Liver (tissue), 3 donors: ENCODE measurements at regions not wholly inside any gene's neighbourhood (a gene's known extent, or its start where the extent isn't known, plus 50 kb on each side); places are given as distances from the start of the nearest gene placed in this dataset.

Experiments used
- ATF3 ChIP-seq: IDR thresholded peaks from 2 replicates; pipeline ENCODE4 v1.6.1; 2016; ENCODE audit warnings: antibody characterized with exemption
- CTCF ChIP-seq: fragments of 150-350 bp; IDR thresholded peaks from 2 replicates; pipeline ENCODE4 v1.5.1; 2017; ENCODE audit warnings: improper control_type of control experiment, low read depth, low read length; ENCODE audit not compliant: missing input control
- FOXA1 ChIP-seq: IDR thresholded peaks from 2 replicates; pipeline ENCODE4 v1.6.1; 2016; ENCODE audit warnings: antibody characterized with exemption
- MAX ChIP-seq: IDR thresholded peaks from 2 replicates; pipeline ENCODE4 v1.6.1; 2016; ENCODE audit warnings: antibody characterized with exemption
- RAD21 ChIP-seq, 2 donors: IDR thresholded peaks; 2 replicates each; pipeline ENCODE4 v1.6.1; 2016; ENCODE audit warnings: antibody characterized with exemption in 2 of 2, mild to moderate bottlenecking in 2 of 2
- SP1 ChIP-seq: IDR thresholded peaks from 2 replicates; pipeline ENCODE4 v1.6.1; 2018; ENCODE audit warnings: antibody characterized with exemption, mild to moderate bottlenecking
- TAF1 ChIP-seq: conservative IDR thresholded peaks from 2 replicates; pipeline ENCODE4 v1.6.1; 2016; ENCODE audit warnings: antibody characterized with exemption, mild to moderate bottlenecking
- ZBTB33 ChIP-seq: IDR thresholded peaks from 2 replicates; pipeline ENCODE4 v1.6.1; 2016; ENCODE audit warnings: antibody characterized with exemption
- donor health status: healthy.
- donor health status: healthy.

- TF ChIP-seq CTCF, result no peak
- TF ChIP-seq MAX, result no peak
- TF ChIP-seq SP1, result no peak
- TF ChIP-seq RAD21 (IDR thresholded peaks at IDR 0.05), result no peak
- TF ChIP-seq ATF3, result no peak
- TF ChIP-seq FOXA1, result no peak
- TF ChIP-seq TAF1, result no peak
- TF ChIP-seq ZBTB33, result no peak
These were observed 167.9 kb downstream of the TMEM182 start for GRCh38 chr2:102929721-102930120.
